ENCODE measurements at regions not wholly inside any gene's neighbourhood (a gene's known extent, or its start where the extent isn't known, plus 50 kb on each side); places are given as distances from the start of the nearest gene placed in this dataset.
"Not testable (repeated sequence)": the region's sequence is repeated elsewhere in the genome, so short reads cannot be mapped to it uniquely, and the experiment has no call there.

DNA sequence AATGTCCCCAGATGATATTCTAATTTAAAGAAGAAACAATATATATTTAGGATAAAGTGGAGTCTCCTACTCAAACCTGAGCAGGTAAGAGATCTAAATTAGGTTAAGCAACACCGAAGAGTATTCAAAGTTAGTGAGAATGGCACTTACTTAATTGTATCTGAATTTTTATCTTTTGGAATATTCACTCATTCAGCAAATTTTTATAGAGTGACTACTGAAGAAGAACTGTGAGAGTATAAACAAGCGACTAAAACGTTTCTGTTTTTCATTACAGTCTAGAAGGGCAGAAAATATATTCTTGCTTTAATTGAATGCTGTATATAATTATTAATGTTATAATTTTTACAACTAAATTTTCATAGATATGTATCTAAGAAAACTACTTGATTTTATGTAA, 567.7 kb upstream of the TBL1XR1 start:
- DNase-seq, result no peak

DNA sequence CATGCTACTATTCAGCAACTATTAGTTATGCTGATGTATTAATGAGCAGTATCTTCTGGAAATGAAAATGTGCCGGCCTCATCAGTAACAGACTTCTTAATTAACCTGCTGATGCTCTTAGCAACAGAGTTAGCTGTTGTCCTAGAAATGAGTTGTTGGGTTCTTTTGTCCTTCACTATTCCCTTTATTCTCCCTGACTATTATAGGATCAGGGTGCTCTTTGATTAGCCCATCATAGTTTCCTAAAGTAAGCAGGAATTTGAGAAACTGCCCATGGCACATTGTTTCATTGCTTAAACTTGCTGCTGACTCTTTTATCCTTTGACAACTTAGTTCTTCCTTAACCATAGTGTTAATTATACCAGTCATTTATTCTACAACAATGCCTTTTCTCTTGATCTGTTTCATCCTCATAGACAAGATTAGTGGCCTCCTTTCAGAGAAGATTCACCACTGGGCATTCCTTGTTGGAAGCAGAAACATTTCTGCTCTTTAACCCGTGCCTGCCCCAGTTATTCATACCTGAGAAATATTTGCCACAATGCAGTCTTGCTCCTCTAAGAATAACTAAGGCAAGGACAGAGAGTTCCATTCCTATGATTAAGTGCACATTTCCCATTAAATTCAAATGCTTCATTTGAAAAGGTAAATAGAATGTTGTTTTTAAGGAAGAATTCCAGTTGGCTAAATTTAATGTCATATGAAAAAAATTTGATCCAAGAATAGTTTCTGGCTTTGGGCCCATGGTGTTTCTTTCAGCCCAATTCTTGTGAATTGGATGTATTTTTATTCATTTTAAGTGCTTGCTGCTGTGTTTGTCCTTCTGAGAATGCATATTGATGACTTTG, 573.3 kb upstream of the TBL1XR1 start:
- DNase-seq, result no peak

DNA sequence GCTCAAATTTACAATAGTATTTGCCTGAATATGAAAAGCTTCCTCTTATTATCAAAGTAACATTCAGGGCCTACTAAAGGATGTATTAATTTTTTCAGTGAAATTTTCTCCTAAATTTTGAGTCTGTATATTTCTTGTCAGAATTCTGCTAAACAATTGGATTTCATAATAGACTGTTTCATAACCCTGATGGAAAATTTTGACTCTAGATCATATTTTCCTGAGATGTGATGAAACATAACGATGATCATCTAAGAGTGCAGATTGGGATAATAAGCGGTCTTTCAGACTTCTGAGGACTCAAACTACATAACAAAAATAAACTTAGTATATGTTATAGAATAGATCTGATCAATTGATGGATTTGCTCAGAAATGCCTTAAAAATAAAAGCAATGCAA, 574.5 kb upstream of the TBL1XR1 start:
- no peak for DNase-seq

DNA sequence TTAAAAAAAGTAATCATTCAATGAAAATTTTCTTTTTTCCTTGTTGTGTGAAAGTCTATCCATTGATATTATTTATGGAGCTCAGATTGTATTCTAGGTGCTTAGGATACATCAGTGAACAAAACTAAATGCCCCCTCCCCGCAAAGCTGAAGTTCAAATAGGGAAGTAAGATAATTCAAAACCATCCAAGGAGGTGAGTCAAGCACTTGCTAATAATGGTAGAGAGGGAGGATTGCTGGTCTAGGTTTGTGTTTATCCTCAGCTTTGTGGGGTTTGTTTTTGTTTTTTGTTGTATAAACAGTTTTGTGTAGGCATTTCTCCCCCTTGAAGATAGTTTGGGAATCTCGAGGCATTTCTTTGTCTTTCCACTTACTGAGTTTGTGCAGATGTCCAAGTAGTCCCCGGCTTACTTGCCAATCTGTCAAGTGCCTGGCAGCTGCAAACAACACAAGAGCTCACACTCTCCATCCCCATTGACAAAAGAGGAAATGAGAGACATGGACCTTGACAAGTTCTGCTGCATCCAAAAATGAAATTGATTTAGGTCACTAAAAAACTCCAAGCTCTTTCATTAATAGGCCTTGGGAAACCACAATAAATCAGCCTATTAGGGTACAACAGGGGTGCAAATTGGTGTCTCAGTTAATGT, 575.8 kb upstream of the TBL1XR1 start:
- DNase-seq, result no peak

DNA sequence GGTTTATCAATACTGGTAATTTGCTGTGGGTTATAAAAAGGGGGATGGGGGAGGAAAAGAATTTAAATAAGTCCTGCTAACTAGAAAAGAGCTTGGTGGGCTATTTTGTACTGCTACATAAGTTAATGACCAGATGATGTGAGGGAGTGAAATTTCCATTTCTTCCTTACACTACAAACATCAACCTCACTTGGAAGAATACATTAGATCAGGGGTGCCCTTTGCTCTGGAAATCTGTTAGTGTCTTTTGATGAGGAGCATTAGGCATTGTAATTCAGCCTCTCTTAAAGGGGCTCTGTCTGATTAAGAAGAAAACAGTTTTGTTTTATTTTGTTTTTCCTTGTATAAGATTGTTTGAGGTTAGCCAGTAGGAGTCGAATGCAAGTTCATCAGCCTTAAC, 576.4 kb upstream of the TBL1XR1 start:
- no peak for DNase-seq

DNA sequence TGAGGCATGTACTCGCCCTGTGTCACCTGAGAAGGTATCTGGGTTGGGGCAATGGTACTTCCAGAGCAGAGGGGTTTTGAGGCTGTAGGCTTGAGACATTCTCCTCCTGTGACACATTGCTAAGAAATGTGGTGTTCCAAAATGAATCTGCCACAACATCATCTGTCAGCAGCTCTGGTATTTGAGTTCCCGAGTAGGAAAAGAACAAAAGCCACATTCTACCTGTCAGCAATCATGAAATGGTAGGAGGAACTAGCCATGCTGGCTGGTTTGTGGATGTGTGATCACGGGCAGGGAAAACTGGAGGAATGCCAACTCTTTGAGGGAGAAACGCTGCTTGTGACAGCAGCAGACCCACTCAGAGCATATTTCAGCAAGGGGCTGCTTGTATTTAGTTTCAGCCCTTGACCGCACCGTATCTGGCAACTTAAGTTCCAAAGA, 579.4 kb upstream of the TBL1XR1 start:
- DNase-seq, result no peak

DNA sequence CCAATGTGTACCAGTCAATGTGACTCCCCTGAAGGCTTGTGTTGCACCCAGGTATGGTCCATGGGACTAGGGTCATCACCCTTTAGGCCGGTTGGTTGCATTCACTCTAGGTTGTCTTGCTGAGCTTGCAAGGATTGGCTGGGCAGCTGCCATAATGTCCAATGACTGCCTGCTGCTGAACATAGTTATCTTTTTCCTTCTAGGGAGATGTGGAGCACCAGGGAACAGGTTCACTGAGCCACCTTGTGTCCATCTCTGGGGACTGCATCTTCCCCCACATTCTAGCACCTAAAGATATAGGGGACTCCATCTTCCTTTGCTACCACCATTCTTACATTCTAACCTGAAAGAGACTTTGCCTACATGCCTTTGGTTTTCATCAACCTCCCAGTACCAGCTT, 580.4 kb upstream of the TBL1XR1 start:
- peak; percentile 43 for DNase-seq

DNA sequence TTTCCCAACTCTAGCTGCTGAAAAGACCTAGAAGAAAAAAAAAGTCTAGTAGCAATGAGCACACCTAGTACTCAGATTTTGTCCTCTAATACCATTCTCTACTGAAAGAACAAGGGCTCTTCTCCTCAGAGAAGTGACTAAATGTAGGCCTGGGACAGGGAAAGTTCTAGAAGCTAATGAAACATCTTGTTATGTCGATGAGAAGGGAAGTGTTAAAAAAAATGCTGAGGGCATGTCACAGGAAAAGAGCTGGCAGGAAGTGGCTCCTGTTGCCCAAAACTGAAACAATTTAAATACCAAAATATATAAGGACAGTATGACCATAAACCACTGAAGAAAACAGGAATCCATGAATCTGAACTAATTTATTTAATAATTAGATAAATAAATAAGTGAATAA, 581.4 kb upstream of the TBL1XR1 start:
- DNase-seq, result no peak

DNA sequence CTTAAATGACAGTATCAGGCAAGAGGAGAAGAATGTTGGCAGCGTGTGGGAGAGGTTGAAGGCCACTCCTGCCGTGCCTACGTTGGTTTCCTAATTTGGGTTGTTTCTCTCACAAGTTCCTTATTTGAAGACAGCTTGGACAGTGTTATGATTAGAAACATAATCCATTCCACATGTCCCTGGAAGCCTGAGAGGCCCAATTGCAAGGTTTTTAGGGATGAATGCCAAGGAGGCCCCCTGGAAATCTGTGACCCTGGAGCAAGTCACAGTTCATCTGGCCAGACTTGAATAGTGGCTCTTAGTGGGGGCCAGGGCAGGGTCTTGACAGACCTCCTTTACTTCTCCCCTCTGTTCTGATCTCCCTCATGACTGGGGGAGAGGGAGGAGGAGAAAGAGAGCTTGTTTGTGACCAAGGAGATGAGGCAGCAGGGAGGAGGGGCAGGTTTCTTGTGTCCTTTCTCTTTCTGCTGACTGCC, 584.4 kb upstream of the TBL1XR1 start:
- DNase-seq, result no peak

DNA sequence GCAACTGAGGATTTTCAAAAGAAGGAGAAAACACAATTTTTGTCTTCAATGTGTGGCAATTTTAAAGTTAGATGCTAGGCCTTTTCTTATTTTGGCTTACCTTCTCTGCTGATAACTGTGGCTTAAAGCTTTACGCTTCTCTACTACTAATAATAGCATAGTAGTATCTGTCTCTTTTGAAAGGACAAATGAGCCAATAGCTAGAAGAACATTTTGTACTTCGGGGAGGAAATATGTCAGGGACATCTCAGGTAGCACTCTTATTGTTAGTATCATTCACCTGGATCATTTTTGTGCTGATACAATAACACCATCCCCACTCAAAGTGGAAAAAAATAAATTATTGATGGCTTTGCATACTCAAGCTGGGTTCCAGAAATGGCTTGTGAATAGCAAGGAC, 586.1 kb upstream of the TBL1XR1 start:
- DNase-seq, result no peak

DNA sequence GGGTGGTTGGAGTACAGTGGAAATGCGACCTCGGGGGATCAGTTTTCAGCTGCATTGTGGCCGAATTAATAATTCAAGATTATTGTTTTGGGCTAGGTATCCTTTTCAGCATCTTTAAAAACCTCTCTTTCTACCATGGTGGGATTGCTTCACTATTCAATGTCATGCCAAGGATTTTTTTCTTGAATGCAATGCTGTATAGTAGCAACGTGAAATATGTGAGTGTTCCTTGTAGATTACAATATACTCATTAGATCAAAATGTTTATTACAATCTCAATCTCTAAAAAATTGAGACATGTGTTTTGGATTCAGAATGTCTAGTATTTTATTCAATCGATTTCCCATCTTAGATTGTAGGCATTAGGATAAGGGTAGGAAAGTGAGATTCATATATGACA, 586.5 kb upstream of the TBL1XR1 start:
- DNase-seq, result no peak

DNA sequence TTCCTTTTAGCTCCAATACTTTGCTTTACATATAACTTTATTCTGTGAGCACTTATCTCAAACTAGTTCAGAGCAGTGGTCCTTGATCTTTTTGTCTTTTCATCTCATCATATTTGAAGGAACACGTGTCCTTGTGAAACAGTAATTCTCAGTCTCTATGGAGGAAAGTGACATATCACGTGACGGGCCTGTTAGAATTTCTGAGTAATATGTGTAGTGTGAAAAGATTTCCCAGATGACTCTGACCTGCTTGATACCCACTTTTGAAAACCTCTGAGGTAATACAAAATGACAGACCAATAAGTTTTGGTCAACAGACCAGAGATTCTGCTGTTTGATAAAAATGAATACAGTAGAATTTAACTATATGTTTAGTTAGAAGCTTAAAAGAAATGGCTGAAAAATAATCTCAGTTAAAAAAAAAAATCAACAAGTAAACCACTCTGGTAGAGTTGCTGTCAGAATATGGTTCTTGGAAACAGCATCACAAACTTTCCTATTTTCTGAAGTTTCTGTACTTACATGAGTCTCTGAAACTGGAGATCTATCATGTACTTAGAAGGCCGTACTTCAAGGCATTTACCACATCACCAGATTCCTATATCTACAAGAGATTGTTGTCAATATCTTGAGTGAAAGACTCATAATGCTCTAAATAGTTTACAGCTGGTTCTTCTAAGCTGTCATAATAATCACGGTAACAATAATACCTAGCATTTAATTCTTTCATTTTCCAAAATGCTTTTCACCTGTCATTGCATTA, 590.2 kb upstream of the TBL1XR1 start:
- DNase-seq, result no peak

DNA sequence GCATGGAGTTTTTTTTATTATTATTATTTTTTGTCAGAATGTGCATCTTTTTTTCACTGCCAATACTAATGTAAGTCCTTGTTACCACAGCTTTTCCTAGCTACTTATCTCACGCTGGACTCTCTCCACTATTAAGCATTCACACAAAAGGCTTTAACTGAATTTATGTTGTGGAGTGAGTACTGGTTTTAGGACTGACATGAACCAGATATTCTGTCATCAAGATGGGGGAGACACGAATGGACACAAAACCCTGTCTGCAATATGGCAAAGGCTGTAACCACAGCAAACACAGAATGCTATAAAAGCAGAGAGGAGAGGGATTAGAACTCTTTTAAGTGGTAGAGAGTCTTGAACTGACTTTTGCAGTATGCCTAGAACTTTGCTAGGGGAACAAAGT, 592.2 kb upstream of the TBL1XR1 start:
- DNase-seq, result no peak

DNA sequence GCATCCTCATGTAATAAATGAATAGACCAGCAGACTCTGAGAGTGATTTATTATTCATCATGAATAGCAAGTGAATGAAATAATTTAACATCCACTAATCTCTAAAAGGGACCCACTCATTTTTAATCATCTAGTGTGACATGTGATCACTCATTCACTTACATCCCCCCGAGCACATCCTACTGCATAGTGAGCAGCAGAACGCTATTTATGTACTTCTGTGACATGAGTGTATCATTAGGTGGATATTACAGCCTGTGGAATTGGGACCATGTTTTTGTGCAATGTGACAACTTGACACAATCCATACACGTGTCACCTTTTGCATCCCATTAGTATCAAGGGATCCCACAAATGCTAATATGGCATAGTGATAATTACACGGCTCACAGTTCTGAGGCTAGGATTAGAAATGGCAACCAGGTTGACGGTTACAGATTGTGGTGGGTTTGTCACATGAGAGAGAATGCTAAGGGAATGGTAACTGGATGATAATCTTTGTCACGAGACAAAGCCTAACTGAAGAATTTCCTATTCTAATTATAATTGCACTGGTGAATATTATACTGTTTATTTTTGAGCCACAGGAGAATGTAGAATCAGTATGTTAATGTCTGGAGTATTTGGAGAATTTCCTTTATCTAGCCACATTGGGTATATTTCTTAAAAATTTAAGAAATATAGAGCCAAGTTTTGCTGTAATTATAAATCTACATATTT, 595.2 kb upstream of the TBL1XR1 start:
- no peak for DNase-seq

DNA sequence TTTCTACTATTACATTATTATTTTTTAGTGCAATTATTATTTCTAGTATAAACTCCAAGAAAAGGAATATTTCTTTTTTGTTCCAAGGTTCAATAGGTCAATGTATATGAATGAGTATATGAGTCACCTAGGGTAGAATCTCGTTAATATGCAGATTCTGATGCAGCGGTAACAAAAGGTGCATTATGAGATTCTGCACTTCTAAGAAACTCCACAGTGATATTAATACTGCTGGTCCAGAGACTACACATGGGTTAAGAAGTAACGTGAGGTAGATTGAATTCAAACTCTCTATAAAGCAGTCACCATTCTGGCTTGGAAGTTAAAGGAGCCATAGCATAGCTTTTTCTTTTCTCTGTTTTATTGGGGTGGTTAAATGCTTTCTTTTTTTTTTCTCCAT, 596.2 kb upstream of the TBL1XR1 start:
- no peak for DNase-seq

DNA sequence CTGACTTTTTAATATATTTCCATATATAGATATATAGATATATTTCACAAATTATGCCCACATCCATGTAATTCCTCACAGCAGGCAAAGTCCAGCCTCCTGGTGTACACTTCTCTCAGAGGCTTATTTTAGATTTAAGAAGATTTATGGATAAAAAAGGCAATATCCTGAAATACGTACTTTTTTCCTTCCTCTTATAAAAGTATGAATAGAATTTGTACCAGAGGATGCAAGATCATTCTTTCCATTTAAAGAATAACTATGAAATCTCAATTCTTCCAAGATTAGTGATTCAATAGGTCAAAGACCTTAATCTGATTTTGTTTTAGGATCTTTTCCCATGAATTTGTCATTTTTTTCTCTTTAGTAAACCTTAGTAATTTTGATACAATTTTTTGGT, 597.9 kb upstream of the TBL1XR1 start:
- no peak for DNase-seq

DNA sequence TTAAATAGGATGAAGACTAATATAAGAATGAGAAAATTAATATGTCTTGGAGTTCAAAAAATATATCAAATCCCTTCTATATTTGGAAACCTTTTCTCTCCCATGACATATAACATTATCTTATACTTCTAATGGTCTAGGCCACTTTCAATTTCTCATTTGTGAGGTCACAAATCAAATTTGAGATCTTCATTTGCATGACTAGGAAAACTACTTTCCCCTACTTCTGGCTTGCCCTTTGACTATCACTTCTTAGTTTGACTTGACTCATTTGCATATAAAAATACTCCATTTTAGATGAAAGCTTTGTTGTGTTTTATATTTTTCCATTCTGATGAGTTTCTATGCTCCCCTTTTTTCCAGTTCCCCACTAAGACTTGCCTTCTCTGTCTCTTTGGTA, 598.6 kb upstream of the TBL1XR1 start:
- no peak for DNase-seq

DNA sequence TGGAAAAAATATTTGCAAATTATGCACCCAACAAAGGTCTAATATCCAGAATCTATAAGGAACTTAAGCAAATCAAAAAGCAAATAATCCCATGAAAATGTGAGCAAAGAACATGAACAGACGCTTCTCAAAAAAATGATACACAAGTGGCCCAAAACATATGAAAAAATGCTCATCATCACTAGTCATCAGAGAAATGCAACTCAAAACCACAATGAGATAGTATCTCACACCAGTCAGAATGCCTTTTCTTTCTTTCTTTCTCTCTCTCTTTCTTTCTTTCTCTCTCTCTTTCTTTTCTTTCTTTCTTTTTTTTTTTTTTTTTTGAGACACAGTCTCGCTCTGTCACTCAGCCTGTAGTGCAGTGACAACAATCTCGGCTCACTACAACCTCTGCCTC, 602.9 kb upstream of the TBL1XR1 start:
- not testable (repeated sequence) for DNase-seq

DNA sequence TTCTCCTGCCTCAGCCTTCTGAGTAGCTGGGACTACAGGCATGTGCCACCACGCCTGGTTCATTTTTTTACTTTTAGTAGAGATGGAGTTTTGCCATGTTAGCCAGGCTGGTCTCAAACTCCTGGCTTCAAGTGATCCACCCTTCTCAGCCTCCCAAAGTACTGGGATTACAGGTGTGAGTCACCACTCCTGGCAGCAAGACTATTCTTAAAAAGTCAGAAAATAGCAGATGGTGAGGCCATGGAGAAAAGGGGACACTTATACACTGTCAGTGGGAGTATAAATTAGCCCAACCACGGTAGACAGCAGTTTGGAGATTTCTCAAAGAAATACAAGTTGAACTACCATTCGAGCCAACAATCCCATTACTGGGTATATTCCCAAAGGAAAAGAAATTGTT, 603.3 kb upstream of the TBL1XR1 start:
- no peak for DNase-seq

DNA sequence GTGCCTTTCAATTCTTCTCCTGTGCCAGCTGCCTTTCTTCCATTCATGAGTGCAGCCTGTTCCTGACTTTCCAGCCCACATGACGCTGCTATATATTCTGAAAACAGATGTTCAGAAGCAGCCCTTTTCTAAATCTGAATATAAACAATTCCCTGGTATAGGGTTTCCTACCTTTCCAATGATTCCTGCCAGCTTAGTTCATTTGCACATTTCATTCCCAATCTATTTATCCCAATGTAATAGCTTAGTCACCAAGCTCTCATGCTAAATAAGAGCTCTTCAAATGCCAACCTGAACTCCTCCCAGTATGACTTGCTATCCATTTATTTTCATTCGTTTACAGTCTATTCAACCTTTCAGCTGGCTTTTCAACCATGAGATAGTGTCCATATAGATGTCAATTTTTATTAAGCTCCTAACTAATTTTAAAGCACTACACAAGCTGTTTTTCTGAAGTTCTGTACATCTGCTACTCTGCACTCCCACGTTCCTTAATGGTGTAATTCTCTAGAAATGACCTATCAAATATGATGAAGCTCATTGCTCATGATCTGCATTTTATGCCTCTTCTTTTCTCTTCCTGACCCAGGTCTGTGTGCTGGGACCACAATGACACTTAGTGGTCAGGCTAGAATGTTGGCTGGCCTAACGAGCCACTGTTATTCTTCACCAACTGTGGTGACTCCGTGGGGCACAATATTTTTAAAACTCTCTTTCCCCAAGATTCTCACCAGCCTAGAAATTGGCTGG, 605.0 kb upstream of the TBL1XR1 start:
- DNase-seq, result no peak

DNA sequence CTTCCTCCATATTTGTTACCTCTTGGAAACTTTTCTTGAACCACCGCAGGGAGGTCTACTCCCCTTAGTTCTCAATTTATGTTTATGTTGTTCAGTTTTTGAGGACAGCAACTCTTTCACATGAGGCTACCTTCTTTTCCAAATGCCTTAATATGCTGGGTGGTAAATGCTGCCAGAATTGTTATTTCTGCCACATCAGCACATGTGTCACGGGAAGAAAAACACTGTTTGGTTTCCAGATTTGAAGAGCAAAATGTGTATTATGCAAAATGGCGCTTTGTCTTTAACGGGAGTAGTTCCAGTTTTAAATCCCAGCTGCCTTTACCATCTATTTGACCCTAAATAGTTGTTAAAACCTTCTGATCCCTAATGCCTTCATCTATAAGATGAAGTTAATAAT, 606.2 kb upstream of the TBL1XR1 start:
- no peak for DNase-seq

DNA sequence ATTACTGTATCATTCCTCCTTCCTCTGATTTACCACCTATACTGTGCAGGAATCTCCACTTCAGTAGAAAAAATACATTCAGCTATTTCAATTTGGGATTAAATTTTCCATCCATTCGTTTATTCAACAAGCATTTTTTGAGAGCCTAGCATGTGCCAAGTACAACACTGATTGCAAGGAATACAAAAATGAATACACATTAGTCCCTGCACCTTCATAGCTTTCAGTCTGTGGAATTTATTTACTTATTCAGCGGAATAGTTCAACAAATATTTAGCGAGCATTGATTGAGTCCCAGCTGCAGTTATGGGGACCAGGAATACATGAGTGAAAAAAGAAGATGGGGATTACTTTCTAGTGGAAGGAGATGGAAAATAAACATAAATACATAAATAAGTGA, 606.8 kb upstream of the TBL1XR1 start:
- DNase-seq, result no peak

Data from stimulated activated CD4-positive, alpha-beta T cell treated with anti-CD3 and anti-CD28 coated beads, Interleukin-4, amount 100 ng/mL, for 1 hour (primary cell).